ENCODE measurements at regions not wholly inside any gene's neighbourhood (a gene's known extent, or its start where the extent isn't known, plus 50 kb on each side); places are given as distances from the start of the nearest gene placed in this dataset.

GRCh38 chr9:3732077-3733038 is 206.6 kb upstream of the RFX3 start:
- peak; percentile 89 for DNase-seq (ENCODE audit: low read depth)

GRCh38 chr9:3730511-3730922 is 204.7 kb upstream of the RFX3 start:
- DNase-seq (ENCODE audit: low read depth) = peak; percentile 36

GRCh38 chr9:3721096-3721495 is 195.3 kb upstream of the RFX3 start:
- DNase-seq (ENCODE audit: low read depth) = no peak

- DNase-seq (ENCODE audit: low read depth) = peak; percentile 11
Measured at GRCh38 chr9:3719286-3719685, 193.5 kb upstream of the RFX3 start.

GRCh38 chr9:3716415-3716814 is 190.6 kb upstream of the RFX3 start:
- no peak for DNase-seq (ENCODE audit: low read depth)

- DNase-seq (ENCODE audit: low read depth) = no peak
Measured at GRCh38 chr9:3708751-3709150, 182.9 kb upstream of the RFX3 start.

- no peak for DNase-seq (ENCODE audit: low read depth)
Measured at GRCh38 chr9:3704890-3705289, 179.1 kb upstream of the RFX3 start.

- no peak for DNase-seq (ENCODE audit: low read depth)
Measured at GRCh38 chr9:3700772-3701171, 175.0 kb upstream of the RFX3 start.

- no peak for DNase-seq (ENCODE audit: low read depth)
Measured at GRCh38 chr9:3699883-3700282, 174.1 kb upstream of the RFX3 start.

GRCh38 chr9:3698531-3698930 is 172.7 kb upstream of the RFX3 start:
- DNase-seq (ENCODE audit: low read depth) = no peak

GRCh38 chr9:3698076-3698475 is 172.3 kb upstream of the RFX3 start:
- DNase-seq (ENCODE audit: low read depth) = no peak

- DNase-seq (ENCODE audit: low read depth) = no peak
Measured at GRCh38 chr9:3696368-3696767, 170.6 kb upstream of the RFX3 start.

GRCh38 chr9:3692606-3693005 is 166.8 kb upstream of the RFX3 start:
- DNase-seq (ENCODE audit: low read depth) = no peak

- DNase-seq (ENCODE audit: low read depth) = no peak
Measured at GRCh38 chr9:3689555-3689954, 163.8 kb upstream of the RFX3 start.

- no peak for DNase-seq (ENCODE audit: low read depth)
Measured at GRCh38 chr9:3687145-3687544, 161.3 kb upstream of the RFX3 start.

GRCh38 chr9:3682186-3682585 is 156.4 kb upstream of the RFX3 start:
- no peak for DNase-seq (ENCODE audit: low read depth)

GRCh38 chr9:3677541-3677940 is 151.7 kb upstream of the RFX3 start:
- no peak for DNase-seq (ENCODE audit: low read depth)

GRCh38 chr9:3676766-3677165 is 151.0 kb upstream of the RFX3 start:
- DNase-seq (ENCODE audit: low read depth) = no peak

- DNase-seq (ENCODE audit: low read depth) = no peak
Measured at GRCh38 chr9:3675946-3676345, 150.1 kb upstream of the RFX3 start.

- DNase-seq (ENCODE audit: low read depth) = peak; percentile 4
Measured at GRCh38 chr9:3674561-3674960, 148.8 kb upstream of the RFX3 start.

GRCh38 chr9:3672399-3672798 is 146.6 kb upstream of the RFX3 start:
- DNase-seq (ENCODE audit: low read depth) = no peak

GRCh38 chr9:3664044-3664443 is 138.2 kb upstream of the RFX3 start:
- DNase-seq (ENCODE audit: low read depth) = no peak

- no peak for DNase-seq (ENCODE audit: low read depth)
Measured at GRCh38 chr9:3662671-3663070, 136.9 kb upstream of the RFX3 start.

- DNase-seq (ENCODE audit: low read depth) = no peak
Measured at GRCh38 chr9:3660936-3661335, 135.1 kb upstream of the RFX3 start.
